K562 (cell line): ENCODE measurements at regions not wholly inside any gene's neighbourhood (a gene's known extent, or its start where the extent isn't known, plus 50 kb on each side); places are given as distances from the start of the nearest gene placed in this dataset.

Experiments
- ATAC-seq: fragments of 200-7000 bp; cut with Tn5 transposase; 3 replicates; pipeline ENCODE4 v1.9.1; 2020; ENCODE audit warnings: moderate library complexity
- BruUV-seq: library from RNA; stranded (reverse); fragments of 400-500 nt; replicated peaks from 2 replicates; lab custom pipeline; 2021; lab: Mats Ljungman, UMichigan
- CTCF ChIA-PET: fragments of 300-600 bp; formaldehyde crosslinking; extraction: SDS; loops from one replicate; lab custom pipeline; 2021; ENCODE audit warnings: low intra/inter-chr PET ratio; lab: Yijun Ruan, JAX
- POLR2A ChIA-PET: fragments of 300-600, 350-650 bp; sonication (Branson Sonifier 250); formaldehyde crosslinking; extraction: SDS; loops from one replicate; lab custom pipeline; 2021; ENCODE audit warnings: antibody characterized with exemption, inconsistent platforms; lab: Yijun Ruan, JAX
- DNase-seq, 4 experiments: peaks; one replicate each; pipeline versions ENCODE4 v3.0.0 to v3.0.0-alpha.2; 2011 to 2018; ENCODE audit warnings: low spot score in 3 of 4, mixed read lengths in 3 of 4; ENCODE audit errors: extremely low read depth in 1 of 4
- FAIRE-seq: peaks from 2 replicates; lab custom pipeline; 2011; peaks lifted over from hg19 to GRCh38; lab: Jason Lieb, UNC
- H2AFZ ChIP-seq: 2 replicates; pipeline ENCODE4 v1.6.0; 2011; ENCODE audit warnings: low read depth, low read length, control low read depth, inconsistent platforms
- H3K27ac ChIP-seq: fragments of 200-600 bp; 3 replicates; pipeline ENCODE4 v1.8.0; 2011; ENCODE audit warnings: low read depth, mild to moderate bottlenecking, control low read depth, inconsistent platforms, low read length, moderate library complexity, mixed read lengths; ENCODE audit errors: extremely low read depth
- H3K27me3 ChIP-seq, 2 experiments: fragments of 300-600 bp in 1 of 2; 2 replicates in 1 of 2; 3 replicates in 1 of 2; pipeline versions ENCODE4 v1.6.0 to v1.8.0; 2011; ENCODE audit warnings: inconsistent platforms in 2 of 2, low read length in 2 of 2, mild to moderate bottlenecking in 1 of 2, mixed read lengths in 1 of 2, moderate library complexity in 1 of 2; ENCODE audit not compliant: control insufficient read depth in 2 of 2, insufficient read depth in 2 of 2
- H3K36me3 ChIP-seq: fragments of 300-600 bp; 3 replicates; pipeline ENCODE4 v1.8.0; 2011; ENCODE audit warnings: mild to moderate bottlenecking, low read length, inconsistent platforms; ENCODE audit not compliant: control insufficient read depth, insufficient read depth
- H3K4me1 ChIP-seq, 2 experiments: fragments of 200-600 bp in 1 of 2; replicated peaks in 1 of 2; 2 replicates in 1 of 2; 3 replicates in 1 of 2; pipeline versions ENCODE4 v1.5.1 to v1.8.0; 2011; ENCODE audit warnings: inconsistent platforms in 2 of 2, low read length in 2 of 2, mild to moderate bottlenecking in 1 of 2, mixed read lengths in 1 of 2, moderate library complexity in 1 of 2; ENCODE audit not compliant: control insufficient read depth in 2 of 2, insufficient read depth in 2 of 2
- H3K4me2 ChIP-seq: 2 replicates; pipeline ENCODE4 v1.6.1; 2011; ENCODE audit warnings: low read length, control low read depth, inconsistent platforms, mixed read lengths; ENCODE audit not compliant: insufficient read depth
- H3K4me3 ChIP-seq: fragments of 200-600 bp; sonication (generic), shearing (Covaris generic); 2 replicates; pipeline ENCODE4 v1.5.1; 2016; ENCODE audit warnings: control low read depth, inconsistent platforms
- H3K79me2 ChIP-seq: fragments of 200-600 bp; 3 replicates; pipeline ENCODE4 v1.8.0; 2011; ENCODE audit warnings: low read length, inconsistent platforms; ENCODE audit not compliant: control insufficient read depth, insufficient read depth
- H3K9ac ChIP-seq, 2 experiments: 2 replicates each; pipeline versions ENCODE4 v1.6.0 to v1.6.1; 2011; ENCODE audit warnings: low read depth in 2 of 2, low read length in 2 of 2, control low read depth in 1 of 2, inconsistent platforms in 1 of 2, mild to moderate bottlenecking in 1 of 2, mixed read lengths in 1 of 2; ENCODE audit not compliant: insufficient read depth in 1 of 2
- H3K9me1 ChIP-seq: one replicate; pipeline ENCODE4 v1.6.0; 2011; ENCODE audit warnings: inconsistent platforms, mild to moderate bottlenecking, low read length, moderate library complexity; ENCODE audit not compliant: control insufficient read depth, insufficient read depth
- H3K9me3 ChIP-seq: replicated peaks from 2 replicates; pipeline ENCODE4 v1.5.1; 2011; ENCODE audit warnings: low read depth, low read length, inconsistent platforms; ENCODE audit not compliant: control insufficient read depth, insufficient read depth
- H4K20me1 ChIP-seq: replicated peaks from 2 replicates; pipeline ENCODE4 v1.6.1; 2011; ENCODE audit warnings: low read length, inconsistent platforms, mixed read lengths; ENCODE audit not compliant: control insufficient read depth, insufficient read depth
- FOXK2 ChIP-seq, 2 experiments: fragments of 450-650 bp; IDR thresholded peaks in 1 of 2; conservative IDR thresholded peaks in 1 of 2; 2 replicates each; pipeline ENCODE4 v1.6.1; 2016; ENCODE audit warnings: low read depth in 2 of 2, mild to moderate bottlenecking in 1 of 2
- MEIS2 ChIP-seq: fragments of 450-650 bp; IDR thresholded peaks from 2 replicates; pipeline ENCODE4 v1.6.1; 2014; ENCODE audit warnings: mild to moderate bottlenecking; ENCODE audit not compliant: partially characterized antibody
- RBBP5 ChIP-seq: fragments of 200-600 bp; sonication (generic); IDR thresholded peaks from 2 replicates; pipeline ENCODE4 v1.6.1; 2012; ENCODE audit warnings: borderline replicate concordance, mild to moderate bottlenecking, low read length, control low read depth, inconsistent platforms; ENCODE audit not compliant: insufficient read depth, poor library complexity, severe bottlenecking
- ZNF263 ChIP-seq: sonication (generic); formaldehyde crosslinking; IDR thresholded peaks from 2 replicates; pipeline ENCODE4 v1.8.0; 2022; ENCODE audit warnings: mild to moderate bottlenecking, missing genetic modification reagents, borderline replicate concordance
- ZNF551 ChIP-seq: fragments of 250-450 bp; sonication (Bioruptor Pico); IDR thresholded peaks from 2 replicates; pipeline ENCODE4 v1.5.0; 2021; ENCODE audit warnings: mild to moderate bottlenecking, moderate library complexity
- WGBS: fragments of 100-300 bp; shearing (Covaris generic); methylation state at CpG from one replicate; pipeline ENCODE4 v1.1.6; 2016; ENCODE audit warnings: low coverage, mixed read lengths; ENCODE audit not compliant: insufficient coverage; ENCODE audit errors: missing lambda C conversion rate; 5-methylcytosine and 5-hydroxymethylcytosine counted together
- in situ Hi-C: fragments of 300-500 bp; cut with MboI; formaldehyde crosslinking; loops from 4 replicates; pipeline ENCODE4 v1.15.0; 2018; ENCODE audit warnings: inconsistent platforms, mixed read lengths
- intact Hi-C: fragments of 100-400 bp; cut with micrococcal nuclease; formaldehyde crosslinking; loops from 2 replicates; pipeline ENCODE4 v1.14.2; 2022
- TF ChIP-seq, protein P1 (sequence below), 2 experiments: fragments of 450-650 bp; conservative IDR thresholded peaks; 2 replicates each; pipeline ENCODE4 v1.6.1; 2017; ENCODE audit warnings: mild to moderate bottlenecking in 2 of 2, moderate library complexity in 2 of 2

DNA sequence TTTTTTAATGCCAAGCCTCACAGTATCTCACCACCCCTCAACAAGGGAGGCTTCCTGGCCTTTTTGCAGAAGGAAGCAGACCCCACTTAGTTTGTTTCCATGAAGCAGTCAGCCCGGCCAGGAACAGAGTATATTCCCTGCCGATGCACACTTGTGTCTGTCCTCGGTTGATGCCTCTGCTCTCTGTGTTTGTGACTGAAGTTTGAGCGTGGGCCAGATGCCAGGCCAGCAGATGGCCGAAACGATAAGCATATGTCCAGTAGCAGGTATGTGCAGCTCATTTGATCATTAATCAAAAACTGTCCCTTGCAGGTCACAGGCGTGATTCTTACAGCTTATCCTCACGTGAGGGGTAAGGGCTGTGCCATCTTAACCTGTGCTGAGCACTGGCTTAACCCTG lies 144.0 kb downstream of the IRS2 start:
- WGBS = 3% methylated on average over 7 of the region's 8 CpGs
- no peak for DNase-seq
- in situ Hi-C loops = no loop called here

DNA sequence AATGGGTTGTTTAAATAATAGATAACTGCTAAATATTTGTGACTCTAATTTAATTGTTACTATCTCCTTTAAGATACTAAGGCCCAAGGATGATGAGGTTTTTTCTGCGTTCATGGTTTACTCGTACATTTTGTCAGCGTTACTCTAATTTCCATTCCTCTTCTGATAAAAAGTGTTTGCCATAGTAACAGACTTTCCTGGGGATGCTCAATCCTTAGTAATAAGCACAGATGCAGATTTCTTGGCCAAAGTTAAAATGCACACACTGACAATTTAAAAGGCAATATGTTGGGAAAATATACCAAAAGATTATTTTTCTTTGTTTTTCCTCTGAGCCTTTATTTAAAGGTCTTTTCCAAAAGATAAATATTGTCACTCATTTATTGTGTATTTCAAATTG lies 149.6 kb downstream of the IRS2 start:
- Histone ChIP-seq H3K27me3 (no peaks in the 10 kb centered on the region), H3K9me1 (no peaks in the 10 kb centered on the region), H3K9ac (no peak overlapping the region), H2AFZ (no peak overlapping the region), H3K4me1 (no peaks in the 10 kb centered on the region), H3K4me3 (no peak overlapping the region), H3K36me3 (no peaks in the 10 kb centered on the region), H3K27ac (no peak overlapping the region), H4K20me1 (no peaks in the 10 kb centered on the region), H3K4me2 (no peak overlapping the region), H3K9me3 (no peaks in the 10 kb centered on the region), H3K79me2 (no peaks in the 10 kb centered on the region)
- in situ Hi-C loops = no loop called here
- FAIRE-seq (no peak), DNase-seq (no peak), ATAC-seq (no peak)
- no TSS peak for BruUV-seq
- ChIA-PET POLR2A (no interaction called here), CTCF (no interaction called here)
- intact Hi-C loops = no loop called here
- WGBS = 2% methylated on average over 3 of the region's 3 CpGs
- TF ChIP-seq, protein P1, sequence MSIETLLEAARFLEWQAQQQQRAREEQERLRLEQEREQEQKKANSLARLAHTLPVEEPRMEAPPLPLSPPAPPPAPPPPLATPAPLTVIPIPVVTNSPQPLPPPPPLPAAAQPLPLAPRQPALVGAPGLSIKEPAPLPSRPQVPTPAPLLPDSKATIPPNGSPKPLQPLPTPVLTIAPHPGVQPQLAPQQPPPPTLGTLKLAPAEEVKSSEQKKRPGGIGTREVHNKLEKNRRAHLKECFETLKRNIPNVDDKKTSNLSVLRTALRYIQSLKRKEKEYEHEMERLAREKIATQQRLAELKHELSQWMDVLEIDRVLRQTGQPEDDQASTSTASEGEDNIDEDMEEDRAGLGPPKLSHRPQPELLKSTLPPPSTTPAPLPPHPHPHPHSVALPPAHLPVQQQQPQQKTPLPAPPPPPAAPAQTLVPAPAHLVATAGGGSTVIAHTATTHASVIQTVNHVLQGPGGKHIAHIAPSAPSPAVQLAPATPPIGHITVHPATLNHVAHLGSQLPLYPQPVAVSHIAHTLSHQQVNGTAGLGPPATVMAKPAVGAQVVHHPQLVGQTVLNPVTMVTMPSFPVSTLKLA (conservative IDR thresholded peaks at IDR 0.05) = no peak
- TF ChIP-seq FOXK2 (conservative IDR thresholded peaks at IDR 0.05 in 1 of 2, IDR thresholded peaks at IDR 0.05 in 1 of 2; ENCODE audit: low read depth in 2 of 2) (no peak), ZNF551 (CRISPR knock-in tag) (no peak), RBBP5 (no peak)

More for the DNA sequence above, 144.0 kb downstream of the IRS2 start:
- no peaks in the 10 kb centered on the region for H3K9me3 ChIP-seq
- TF ChIP-seq ZNF263 (CRISPR knock-in tag) (no peak), MEIS2 (peak; percentile 22)
- TF ChIP-seq, all 486 proteins: peak for 1
- no peaks in the 10 kb centered on the region for H3K4me1 ChIP-seq
- H3K27me3 ChIP-seq = no peaks in the 10 kb centered on the region
- no peak overlapping the region for H3K4me3 ChIP-seq
- no peaks in the 10 kb centered on the region for H3K79me2 ChIP-seq
- ATAC-seq (no peak), FAIRE-seq (no peak)
- no peak overlapping the region for H3K27ac ChIP-seq
- no peak overlapping the region for H2AFZ ChIP-seq
- no peak overlapping the region for H3K4me2 ChIP-seq
- H3K36me3 ChIP-seq = no peaks in the 10 kb centered on the region
- H4K20me1 ChIP-seq = no peaks in the 10 kb centered on the region
- no peak overlapping the region for H3K9ac ChIP-seq
- POLR2A ChIA-PET = no interaction called here
- intact Hi-C loops = no loop called here
- CTCF ChIA-PET = no interaction called here
- H3K9me1 ChIP-seq = no peaks in the 10 kb centered on the region
- BruUV-seq = no TSS peak
